ENCODE measurements at regions not wholly inside any gene's neighbourhood (a gene's known extent, or its start where the extent isn't known, plus 50 kb on each side); places are given as distances from the start of the nearest gene placed in this dataset.

GRCh38 chr11:134477486-134477885, 65.4 kb upstream of the B3GAT1 start:
- ChIA-PET CTCF (ENCODE audit: low intra/inter-chr PET ratio) (no interaction called here), POLR2A (interaction anchor here (0.6 kb wide), 1 partner anchor 274 kb away, joined by 3 read pairs; no protein-coding TSS in a partner anchor)
- H3K27me3 ChIP-seq (ENCODE audit: control insufficient read depth in 2 of 2, insufficient read depth in 2 of 2, low read length in 2 of 2), result peaks cover 7 to 45% of the 10 kb centered on the region in 2 experiments; a peak in 4 of 5 replicates
- H3K36me3 ChIP-seq (ENCODE audit: control insufficient read depth, insufficient read depth, low read length), result no peaks in the 10 kb centered on the region
- in situ Hi-C loops (cut with MboI), result no loop called here
- no peak overlapping the region for H2AFZ ChIP-seq (ENCODE audit: low read depth, low read length)
- no peak overlapping the region for H3K4me3 ChIP-seq
- DNase-seq (ENCODE audit: extremely low read depth in 1 of 4, low spot score in 3 of 4) (no peak), ATAC-seq (no peak), FAIRE-seq (no peak)
- 0% methylated on average over 2 of the region's 2 CpGs for WGBS (ENCODE audit: insufficient coverage, low coverage, missing lambda C conversion rate)
- no peaks in the 10 kb centered on the region for H4K20me1 ChIP-seq (replicated peaks; ENCODE audit: control insufficient read depth, insufficient read depth, low read length)
- H3K4me2 ChIP-seq (ENCODE audit: insufficient read depth, low read length), result no peak overlapping the region
- H3K9me3 ChIP-seq (replicated peaks; ENCODE audit: control insufficient read depth, insufficient read depth, low read depth, low read length), result no peaks in the 10 kb centered on the region
- intact Hi-C loops (cut with micrococcal nuclease), result no loop called here
- no peaks in the 10 kb centered on the region for H3K79me2 ChIP-seq (ENCODE audit: control insufficient read depth, insufficient read depth, low read length)
- no peaks in the 10 kb centered on the region for H3K9me1 ChIP-seq (ENCODE audit: control insufficient read depth, insufficient read depth, low read length)
- no peak overlapping the region for H3K9ac ChIP-seq (ENCODE audit: insufficient read depth in 1 of 2, low read depth in 2 of 2, low read length in 2 of 2)
- H3K27ac ChIP-seq (ENCODE audit: extremely low read depth, low read depth, low read length), result no peak overlapping the region
- BruUV-seq (replicated peaks), result no TSS peak
- no peak for TF ChIP-seq ZNF121 (CRISPR knock-in tag; conservative IDR thresholded peaks at IDR 0.05)
- no peak for TF ChIP-seq ZNF253 (CRISPR knock-in tag; conservative IDR thresholded peaks at IDR 0.05)
- no peak for TF ChIP-seq LARP7 (IDR thresholded peaks at IDR 0.05)
- no peak for TF ChIP-seq SMARCB1 (IDR thresholded peaks at IDR 0.05; ENCODE audit: insufficient read length, low read depth)
- TF ChIP-seq MXI1 (IDR thresholded peaks at IDR 0.05; ENCODE audit: low read depth, low read length), result no peak
- no peak for TF ChIP-seq FOXA1 (IDR thresholded peaks at IDR 0.05; ENCODE audit: borderline replicate concordance)
- TF ChIP-seq SMAD4 (CRISPR knock-in tag; conservative IDR thresholded peaks at IDR 0.05), result no peak
- TF ChIP-seq IRF2 (CRISPR knock-in tag; IDR thresholded peaks at IDR 0.05), result no peak
- no peak for TF ChIP-seq ZNF583 (CRISPR knock-in tag; IDR thresholded peaks at IDR 0.05)
- H3K4me1 ChIP-seq (replicated peaks in 1 of 2; ENCODE audit: control insufficient read depth in 2 of 2, insufficient read depth in 2 of 2, low read length in 2 of 2), result no peaks in the 10 kb centered on the region
